ENCODE measurements at regions not wholly inside any gene's neighbourhood (a gene's known extent, or its start where the extent isn't known, plus 50 kb on each side); places are given as distances from the start of the nearest gene placed in this dataset.

GRCh38 chrX:12060489-12061260 is 77.6 kb upstream of the FRMPD4 start:
- TF ChIP-seq EZH2 (IDR thresholded peaks at IDR 0.05; ENCODE audit: insufficient read depth, poor library complexity, severe bottlenecking) = no peak
- TF ChIP-seq EZH2phosphoT487 (IDR thresholded peaks at IDR 0.05; ENCODE audit: insufficient read depth, low read depth) = no peak

Measured in GM23248 (cell line).